ENCODE measurements at regions not wholly inside any gene's neighbourhood (a gene's known extent, or its start where the extent isn't known, plus 50 kb on each side); places are given as distances from the start of the nearest gene placed in this dataset.

DNA sequence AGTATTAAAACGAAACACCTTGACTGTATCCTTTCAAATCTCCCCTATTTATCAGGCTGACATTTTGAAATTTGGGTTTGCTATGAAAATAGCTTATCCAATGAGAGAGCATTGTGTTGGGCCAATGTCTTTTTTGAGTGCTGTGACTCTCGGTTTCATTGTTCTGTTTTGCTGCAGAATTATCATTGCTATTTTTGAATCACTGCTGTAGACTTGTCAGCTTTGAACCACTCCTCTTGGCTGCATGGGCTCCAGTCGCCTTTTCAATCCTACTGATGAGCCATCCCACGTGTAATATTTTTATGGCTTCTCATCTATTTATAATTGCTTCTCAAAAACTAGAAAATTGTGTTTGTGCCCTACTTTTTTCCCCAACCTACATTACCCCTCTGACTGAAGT, 322.8 kb downstream of the LNPK start:
- TF ChIP-seq, protein P1, sequence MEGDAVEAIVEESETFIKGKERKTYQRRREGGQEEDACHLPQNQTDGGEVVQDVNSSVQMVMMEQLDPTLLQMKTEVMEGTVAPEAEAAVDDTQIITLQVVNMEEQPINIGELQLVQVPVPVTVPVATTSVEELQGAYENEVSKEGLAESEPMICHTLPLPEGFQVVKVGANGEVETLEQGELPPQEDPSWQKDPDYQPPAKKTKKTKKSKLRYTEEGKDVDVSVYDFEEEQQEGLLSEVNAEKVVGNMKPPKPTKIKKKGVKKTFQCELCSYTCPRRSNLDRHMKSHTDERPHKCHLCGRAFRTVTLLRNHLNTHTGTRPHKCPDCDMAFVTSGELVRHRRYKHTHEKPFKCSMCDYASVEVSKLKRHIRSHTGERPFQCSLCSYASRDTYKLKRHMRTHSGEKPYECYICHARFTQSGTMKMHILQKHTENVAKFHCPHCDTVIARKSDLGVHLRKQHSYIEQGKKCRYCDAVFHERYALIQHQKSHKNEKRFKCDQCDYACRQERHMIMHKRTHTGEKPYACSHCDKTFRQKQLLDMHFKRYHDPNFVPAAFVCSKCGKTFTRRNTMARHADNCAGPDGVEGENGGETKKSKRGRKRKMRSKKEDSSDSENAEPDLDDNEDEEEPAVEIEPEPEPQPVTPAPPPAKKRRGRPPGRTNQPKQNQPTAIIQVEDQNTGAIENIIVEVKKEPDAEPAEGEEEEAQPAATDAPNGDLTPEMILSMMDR (IDR thresholded peaks at IDR 0.05; ENCODE audit: insufficient read depth, low read depth, low read length): no peak
- no peak for TF ChIP-seq EZH2 (IDR thresholded peaks at IDR 0.05; ENCODE audit: insufficient read depth, low read length)
